DMS153 treated with DMSO at 0.1 percent for 48 hours (cell line): ENCODE measurements at regions not wholly inside any gene's neighbourhood (a gene's known extent, or its start where the extent isn't known, plus 50 kb on each side); places are given as distances from the start of the nearest gene placed in this dataset.

Source experiments
- DNase-seq: peaks from one replicate; lab custom pipeline; 2025; ENCODE audit not compliant: unreplicated experiment; lab: John Stamatoyannopoulos, UW

DNA sequence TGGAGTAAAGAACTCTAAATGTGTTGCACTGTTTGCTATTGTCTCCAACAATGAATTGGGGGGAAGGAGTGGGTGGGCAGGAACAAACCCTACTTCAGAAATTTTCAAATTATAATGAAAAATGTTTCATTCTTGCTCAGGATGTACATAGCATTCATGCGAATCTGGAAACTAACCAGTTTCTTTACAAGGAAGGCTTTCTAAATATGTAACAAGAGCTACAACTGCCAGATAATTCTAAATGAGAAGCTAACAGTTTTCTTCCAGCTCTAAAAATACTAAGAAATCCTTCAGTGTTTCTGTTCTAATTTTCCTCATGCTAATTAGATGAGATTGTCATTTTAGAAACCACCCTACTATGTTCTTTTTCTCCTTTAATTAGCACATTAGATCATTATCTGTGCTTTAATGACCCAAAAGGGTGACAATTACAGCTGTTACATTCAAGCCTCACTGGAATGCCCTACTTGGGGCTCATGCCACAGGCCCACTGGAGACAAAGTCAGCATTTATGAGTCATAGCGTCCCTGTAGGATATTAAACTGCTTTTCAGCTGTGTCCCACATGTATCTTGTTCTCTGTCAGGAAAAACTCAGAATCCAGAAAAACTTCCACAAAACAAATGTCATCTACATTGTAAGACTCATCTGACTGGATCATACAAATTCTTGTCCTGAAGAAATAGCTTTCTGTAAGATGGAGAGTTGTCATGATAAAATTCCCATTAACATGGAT is 804.6 kb upstream of the CXADR start:
- no peak for DNase-seq

DNA sequence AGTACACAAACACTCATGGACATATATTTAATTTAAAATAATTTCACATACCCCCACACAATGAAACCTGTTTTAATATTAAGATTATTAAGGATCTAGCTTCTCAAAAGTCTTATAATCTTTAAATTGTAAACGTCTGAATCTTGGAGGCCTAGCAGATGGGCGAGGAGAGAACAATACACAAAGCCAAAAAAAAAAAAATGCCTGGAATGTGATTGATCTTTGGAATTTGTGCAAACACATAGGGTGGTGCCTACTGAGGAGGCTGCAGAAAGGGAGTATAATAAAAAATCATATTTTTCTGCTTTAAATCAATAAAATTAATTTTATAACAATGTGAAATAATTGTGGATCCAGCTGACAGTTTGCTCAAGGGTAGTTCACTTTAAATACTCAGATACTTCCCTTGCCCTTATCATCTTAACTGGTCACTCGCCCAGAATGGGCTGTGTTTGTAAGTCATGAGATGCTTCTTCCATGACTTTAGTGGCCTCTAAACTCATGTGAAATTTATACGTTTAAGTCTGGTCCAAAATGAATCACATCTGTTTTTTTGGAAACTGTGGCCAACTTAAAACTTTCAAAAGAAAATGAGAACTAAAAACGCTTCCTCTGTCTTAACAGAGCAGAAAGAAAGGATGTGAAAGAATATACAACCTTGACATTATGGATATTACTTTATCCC is 802.8 kb upstream of the CXADR start:
- DNase-seq = no peak

DNA sequence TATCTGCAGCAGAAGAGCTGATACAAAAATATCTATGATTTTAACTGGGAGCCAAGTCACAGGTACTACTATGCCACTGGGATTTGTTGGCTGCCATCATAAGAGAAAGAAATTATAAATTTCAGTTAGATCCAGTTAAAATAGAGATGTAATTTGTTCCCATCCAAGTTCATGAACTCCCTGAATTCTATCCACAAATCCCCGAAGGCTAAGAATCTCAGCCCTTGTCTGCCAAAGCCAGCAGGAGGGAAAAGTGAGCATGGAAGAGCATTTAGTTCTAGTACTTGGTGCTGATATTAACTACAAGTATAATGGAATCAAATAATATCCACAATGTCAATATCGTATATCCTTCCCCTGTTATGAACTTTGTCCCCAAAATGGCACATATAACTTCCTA is 801.1 kb upstream of the CXADR start:
- no peak for DNase-seq

DNA sequence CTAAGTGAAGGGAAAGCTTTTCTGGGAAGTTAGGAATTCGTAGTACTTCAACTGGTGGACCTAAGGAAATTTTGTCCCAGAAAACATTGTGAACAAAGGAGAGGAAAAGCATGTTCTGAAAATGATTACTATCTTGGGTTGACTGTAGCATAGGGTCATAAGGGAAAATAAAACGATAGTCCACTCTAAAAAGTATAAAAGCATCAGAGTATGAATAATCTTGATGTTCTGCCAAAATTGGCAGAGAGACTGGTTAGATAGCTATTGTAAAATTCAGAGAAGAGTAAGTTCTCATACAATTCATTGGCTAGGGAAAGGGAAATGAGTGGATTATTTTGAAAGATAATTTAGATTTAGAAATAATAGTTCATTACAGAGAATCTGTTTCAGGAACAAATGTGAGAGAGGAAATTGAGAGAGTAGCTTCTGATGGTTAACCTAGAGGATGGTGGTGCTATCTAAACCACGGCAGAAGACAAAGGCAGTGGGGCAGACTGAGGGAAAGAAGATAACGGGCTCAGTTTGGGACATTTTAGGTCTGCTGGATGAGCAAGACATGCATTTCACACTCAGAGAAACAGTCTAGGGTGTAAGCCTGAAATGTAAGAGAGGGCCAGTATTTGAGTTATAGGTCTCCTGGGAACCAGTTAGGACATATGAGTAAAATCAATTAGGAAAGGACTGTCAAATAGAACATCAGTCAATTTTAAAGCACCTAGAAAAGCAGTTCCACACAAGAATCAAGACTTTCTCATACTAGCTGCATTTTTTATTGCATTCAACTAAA is 799.3 kb upstream of the CXADR start:
- no peak for DNase-seq

DNA sequence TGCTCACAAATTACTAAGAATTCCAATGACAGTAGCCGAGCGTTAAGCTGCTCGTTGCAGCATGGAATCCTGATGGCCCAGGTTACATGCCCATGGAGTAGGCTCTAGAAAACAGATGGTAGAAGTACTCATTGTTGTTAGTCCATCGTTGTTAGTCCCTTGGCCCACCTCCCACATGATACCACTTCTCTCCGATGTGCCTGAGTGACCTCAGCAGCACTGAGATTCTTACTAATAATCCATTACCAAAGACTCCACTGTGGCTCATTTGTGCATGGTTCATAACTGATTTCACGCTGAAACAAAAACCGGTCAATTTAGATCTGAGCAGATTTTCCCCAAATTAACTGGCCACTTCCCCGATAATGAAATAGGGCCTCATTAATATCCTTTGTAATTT is 772.3 kb upstream of the CXADR start:
- DNase-seq = no peak

DNA sequence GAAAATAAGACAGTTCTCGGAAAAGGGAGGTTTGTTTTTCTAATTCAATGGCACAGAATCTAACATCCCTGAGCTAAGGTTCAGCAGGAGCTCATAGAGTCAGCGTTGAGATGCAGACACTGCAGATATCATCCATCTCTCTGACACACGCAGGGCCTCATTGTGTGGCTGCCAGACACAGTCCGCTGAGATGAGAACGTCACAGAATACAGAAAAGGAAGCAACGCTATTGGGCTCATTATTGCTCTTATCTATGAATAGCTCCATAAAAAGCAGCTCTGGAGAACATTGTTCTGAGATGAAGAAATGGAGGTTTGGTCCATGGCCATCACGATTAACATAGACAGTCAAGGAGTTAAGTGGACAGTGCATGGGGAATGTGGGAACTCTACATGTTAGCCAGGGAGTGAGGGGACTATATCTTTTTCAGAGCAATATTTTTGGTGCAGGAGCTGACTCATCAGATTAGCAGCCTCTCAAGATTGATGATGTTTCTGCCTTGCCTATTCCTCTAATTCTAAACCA is 771.6 kb upstream of the CXADR start:
- no peak for DNase-seq

DNA sequence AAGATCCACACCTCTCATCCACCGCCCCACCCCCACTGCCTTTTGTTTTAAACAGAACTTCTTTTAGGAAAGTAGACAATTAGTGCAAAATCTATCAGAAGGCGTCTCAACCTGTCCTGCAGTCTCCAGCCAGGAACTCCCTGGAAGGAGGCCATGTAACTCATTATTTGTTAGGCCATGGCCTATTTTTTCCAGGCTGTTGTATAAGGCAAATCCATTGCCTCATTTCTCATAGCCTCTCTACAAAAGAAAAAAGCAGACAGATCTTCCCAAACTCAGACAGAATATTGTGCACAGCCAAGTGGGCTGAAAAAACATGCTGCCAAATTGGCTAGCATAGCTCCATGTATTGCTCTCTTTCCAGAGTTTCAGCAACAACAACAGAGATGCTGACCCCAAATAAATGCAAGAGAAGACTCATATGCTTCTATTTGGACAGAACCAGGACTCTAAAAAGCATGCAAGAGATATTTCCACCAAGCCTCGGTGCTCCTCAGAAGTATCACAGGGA is 770.7 kb upstream of the CXADR start:
- no peak for DNase-seq

DNA sequence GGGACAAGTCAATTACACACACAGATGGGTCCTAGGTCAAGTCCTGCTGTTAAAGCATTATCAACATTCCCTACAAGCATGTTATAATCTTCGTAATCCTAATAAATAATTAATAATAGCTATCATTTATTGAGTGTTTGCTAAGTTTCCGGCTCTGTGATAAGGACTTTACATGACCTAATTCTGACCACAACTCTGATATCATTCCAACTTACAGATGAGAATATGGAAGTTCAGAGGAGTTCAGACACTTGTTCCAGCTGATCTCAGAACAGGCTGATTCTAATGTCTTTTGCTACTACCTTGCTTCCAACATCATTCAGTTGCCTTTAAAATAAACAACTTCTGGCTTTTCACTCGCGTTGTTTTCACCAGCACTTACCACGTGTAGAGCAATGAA is 770.1 kb upstream of the CXADR start:
- DNase-seq = no peak

DNA sequence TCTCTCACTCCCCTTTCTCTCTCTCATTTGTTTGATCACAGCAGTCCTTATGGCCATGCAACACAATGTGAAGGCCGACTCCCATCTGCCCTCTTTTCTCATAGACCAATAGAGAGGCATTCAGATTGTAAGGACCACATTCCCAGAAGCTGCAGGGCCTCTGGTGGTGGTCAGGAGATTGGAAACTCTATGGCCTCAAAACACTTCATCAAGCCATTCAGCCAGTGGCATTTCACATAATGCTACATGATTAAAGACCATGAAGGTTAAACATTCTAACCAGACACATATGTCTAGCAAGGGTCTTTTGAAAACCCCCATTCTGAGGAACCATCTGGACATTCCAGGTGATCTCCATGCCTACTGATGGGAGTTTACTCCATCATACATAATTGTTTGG is 769.5 kb upstream of the CXADR start:
- DNase-seq = no peak

DNA sequence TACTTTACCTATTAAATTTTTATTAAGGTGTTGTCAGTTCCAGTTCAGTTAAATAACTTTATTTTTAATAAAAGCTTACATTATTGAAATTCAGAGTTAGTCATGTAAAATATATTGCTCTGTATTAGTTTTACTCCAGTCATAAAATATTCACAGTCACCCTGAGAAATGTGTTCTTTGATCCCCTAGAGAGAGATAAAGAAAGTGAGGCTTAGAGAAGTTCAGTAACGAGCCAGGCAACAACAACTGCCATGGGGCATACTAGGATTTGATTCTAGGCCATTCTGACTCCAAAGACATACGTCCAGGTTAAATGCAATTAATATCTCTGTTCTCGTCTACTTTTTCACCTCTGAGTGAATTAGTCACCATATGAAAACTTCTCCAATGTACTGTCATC is 761.9 kb upstream of the CXADR start:
- no peak for DNase-seq

DNA sequence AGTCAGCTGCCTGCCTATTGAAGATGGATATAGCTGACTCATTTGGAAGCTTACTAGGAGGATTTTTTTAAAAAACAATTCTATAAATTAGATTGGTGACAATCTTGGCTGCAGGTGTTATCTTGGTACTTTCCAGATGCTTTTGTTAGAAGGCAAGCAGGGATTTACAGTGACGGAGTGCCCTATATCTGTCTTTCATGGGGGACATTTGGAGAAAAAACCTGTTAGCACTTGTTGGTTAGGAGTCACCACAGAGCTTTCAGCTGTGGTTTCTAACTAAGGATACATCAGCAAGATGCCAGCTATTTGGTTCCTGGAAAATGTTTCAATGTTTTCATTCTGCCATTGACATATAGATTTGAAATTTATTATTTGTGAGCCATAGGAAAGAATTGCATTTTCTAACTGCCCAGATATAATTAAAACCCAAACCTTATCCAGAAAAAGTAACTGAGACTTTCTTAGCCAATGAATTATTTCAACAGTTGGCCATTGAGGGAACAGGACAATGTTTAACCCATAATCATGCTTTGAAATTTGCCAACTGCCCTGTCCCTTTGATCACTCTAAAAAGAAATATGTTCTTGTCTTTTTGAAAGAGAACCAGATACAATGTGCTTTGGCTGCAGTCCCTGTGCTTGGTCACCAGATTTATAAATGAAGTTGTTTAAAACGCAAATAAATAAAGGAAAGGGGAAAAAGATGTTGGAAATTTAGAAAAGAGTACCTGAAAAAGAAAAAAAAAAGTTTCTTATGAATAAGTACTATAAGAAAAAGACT is 761.0 kb upstream of the CXADR start:
- no peak for DNase-seq

DNA sequence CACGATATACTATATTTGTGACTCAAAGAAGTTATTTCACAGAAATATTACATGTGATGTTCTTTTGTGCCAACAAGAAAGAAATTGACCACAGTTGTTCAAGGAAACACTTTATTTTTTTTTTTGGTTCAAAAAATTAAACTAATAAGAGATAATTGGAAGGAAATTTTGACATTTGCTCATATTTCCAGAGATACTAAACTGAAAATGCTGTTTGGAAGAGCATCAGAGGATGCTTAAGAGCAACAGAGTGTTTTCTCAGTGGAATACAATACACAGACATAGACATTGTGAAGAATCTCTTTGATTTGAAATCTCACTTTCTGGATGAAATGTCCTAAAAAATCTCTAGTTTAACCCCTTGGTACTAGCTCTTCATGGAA is 760.4 kb upstream of the CXADR start:
- no peak for DNase-seq

DNA sequence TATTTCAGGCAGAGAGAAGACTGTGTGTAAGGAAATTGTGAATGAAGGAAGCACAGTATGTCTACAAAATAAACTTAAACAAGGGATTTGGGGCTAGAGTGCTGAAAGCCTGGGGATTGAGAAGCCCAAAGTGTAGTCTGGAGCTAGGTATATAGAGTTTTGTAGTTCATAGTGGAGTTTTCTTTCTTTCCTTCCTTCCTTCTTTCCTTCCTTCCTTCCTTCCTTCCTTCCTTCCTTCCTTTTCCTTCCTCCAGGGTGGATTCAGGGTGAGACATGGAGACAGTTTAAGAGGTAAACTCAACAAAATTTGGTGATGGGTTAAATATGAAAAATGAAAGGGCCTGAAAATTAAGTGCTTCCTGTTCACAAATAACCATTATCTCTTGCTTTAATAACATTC is 757.8 kb upstream of the CXADR start:
- no peak for DNase-seq

DNA sequence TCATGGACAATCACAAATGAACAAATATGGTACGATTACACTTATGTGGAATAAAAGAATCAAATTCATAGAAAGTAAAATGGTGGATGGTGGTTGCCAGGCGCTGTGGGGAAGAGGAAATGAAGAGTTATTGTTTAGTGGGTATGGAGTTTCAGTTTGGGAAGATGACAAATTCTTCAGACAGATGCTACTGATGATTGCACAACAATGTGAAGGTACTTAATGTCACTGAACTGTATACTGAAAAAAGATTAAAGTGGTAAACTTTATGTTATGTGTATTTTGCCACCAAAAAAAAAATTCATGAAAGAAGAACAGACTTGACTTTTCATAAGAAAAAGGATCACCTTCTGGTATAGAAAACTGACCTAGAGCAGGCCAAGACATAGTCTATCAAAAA is 745.6 kb upstream of the CXADR start:
- no peak for DNase-seq

DNA sequence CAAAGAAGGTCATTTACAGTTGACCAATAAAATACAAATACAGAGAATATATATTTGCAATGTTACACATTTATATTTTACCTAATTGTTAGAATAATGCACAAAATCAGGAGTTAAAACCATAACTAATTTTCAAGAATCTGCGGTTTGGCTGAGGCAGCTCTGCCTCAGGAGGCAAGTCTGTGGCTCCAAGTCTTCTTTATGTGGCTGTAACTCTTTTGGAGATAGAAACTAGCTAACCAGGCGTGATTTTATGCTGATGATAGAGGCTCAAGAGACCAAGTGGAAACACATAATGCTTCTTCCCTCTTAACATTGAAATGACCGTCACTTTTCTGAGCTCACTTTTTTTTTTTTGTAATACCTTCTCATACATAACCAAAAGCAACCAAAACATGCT is 744.7 kb upstream of the CXADR start:
- DNase-seq = no peak

DNA sequence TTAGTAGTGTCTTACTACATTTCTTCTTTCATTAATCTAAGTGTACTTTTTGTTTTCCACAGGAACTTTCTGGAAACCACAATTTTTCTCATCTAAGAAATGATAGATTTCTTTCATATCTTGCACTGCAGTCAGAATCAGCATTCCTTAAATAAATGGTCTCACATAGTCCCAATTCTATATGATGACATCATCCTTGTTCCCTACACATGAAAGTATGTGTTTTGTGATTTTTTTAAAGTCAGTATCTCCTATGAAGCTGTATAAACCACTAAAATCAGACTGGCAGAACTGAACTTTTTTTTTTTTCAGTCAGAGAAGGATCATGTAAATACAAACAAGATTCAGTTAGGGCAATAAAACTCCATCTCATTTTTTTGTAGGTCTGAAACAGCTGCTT is 742.6 kb upstream of the CXADR start:
- no peak for DNase-seq

DNA sequence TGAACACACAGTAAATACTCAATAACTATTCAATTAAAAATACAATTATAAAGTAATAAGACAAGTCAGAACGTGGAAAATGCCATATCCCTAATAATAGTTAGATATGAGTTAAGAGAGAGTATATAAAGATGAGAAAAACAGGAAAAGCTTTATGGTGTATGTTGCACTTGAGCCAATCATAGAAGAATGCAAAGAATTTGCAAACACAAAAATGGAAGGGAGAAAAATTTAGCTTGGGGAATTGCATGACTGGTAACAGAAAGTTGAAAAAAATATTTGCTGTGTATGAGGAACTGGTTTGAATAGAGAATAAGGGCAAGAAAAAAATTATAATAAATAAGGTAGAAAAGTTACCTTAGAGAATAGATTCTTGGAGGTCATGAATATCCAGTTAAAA is 739.6 kb upstream of the CXADR start:
- DNase-seq = no peak

DNA sequence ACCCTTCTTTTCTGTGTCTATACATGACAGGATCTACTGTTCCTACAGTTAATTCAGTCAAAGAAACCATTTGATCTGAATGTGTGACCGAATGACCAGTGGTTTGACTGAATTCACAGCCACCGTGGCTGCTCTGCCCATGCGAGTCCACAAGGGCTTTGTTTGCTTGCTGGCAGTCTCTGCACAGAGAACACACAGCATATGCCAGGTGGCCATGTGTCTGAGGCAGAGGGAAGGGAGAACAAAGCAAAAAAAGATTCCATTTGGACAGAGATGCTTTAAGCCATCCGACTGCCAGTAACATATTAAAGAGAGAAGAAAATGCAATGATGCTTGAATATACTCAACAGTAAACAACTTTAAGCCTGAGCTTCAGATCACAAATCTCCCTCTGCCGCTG is 737.8 kb upstream of the CXADR start:
- no peak for DNase-seq

DNA sequence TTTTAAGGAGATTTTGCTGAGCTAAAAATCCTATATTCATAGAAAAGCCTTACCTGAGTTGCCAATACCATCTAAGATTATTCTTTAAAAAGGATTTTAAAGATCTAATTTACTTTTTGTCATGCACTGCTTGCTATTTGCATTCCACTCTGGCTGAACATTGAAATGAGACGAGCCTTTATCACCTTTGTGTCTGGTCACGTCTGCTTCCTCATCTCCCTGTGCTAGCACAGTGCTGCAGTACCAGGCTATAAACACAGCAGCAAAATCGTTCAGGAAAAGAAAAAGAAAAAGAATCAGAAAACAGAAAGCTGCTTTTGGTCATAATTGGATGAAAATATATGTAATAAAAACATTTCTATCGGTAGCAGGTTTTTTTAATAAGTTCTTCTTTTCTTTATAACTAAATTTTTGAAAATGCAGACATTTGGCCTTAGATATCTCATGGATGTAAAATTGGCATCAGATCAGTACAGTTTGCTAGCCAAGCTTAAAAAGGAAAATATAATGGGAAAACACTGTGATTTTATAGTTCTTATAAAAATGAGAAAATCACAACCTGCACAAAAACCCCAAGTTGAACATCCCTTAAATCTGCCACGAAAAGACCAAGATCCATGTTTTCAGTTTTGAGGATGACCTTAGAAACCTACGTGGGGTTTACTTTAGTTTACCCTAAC is 735.7 kb upstream of the CXADR start:
- no peak for DNase-seq

DNA sequence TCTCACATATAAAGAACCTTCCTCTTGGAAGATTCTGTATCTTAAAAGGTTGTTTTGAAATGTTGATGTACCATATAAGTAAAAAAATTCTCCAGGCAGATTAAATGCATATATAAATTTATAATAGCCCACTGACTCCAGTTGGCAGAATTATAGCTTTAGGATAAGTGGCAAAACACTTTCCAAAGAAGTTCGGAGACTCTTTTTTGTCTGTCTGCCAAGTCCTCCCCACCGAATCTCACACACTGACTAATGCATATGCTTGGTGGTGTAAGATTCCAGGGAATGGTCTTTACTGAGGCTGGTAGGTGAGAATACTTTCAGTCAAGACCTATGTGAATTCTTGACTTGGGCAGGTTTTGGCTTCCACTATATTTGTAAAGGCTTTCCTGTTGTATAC is 724.3 kb upstream of the CXADR start:
- DNase-seq = no peak
